ENCODE measurements at regions not wholly inside any gene's neighbourhood (a gene's known extent, or its start where the extent isn't known, plus 50 kb on each side); places are given as distances from the start of the nearest gene placed in this dataset.

DNA sequence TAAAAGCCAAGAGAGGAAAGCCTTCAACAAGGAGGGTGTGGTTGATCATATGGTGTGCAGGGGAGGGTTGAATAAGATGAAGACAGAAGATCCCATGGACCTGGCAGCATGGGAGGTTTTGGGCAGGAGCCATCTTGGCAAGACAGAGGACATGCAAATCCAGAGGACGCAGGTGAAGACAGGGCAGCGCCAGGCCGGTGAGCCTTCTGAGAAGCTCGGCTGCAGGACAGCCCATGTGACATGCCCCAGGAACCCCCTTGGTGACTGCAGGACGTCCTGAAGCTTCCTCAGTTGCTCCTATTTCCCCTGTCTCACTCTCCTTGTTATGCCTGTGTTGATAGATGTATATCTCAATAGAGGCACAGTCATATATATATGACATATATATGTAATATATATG lies 159.4 kb downstream of the GADD45G start:
- TF ChIP-seq, protein P1, sequence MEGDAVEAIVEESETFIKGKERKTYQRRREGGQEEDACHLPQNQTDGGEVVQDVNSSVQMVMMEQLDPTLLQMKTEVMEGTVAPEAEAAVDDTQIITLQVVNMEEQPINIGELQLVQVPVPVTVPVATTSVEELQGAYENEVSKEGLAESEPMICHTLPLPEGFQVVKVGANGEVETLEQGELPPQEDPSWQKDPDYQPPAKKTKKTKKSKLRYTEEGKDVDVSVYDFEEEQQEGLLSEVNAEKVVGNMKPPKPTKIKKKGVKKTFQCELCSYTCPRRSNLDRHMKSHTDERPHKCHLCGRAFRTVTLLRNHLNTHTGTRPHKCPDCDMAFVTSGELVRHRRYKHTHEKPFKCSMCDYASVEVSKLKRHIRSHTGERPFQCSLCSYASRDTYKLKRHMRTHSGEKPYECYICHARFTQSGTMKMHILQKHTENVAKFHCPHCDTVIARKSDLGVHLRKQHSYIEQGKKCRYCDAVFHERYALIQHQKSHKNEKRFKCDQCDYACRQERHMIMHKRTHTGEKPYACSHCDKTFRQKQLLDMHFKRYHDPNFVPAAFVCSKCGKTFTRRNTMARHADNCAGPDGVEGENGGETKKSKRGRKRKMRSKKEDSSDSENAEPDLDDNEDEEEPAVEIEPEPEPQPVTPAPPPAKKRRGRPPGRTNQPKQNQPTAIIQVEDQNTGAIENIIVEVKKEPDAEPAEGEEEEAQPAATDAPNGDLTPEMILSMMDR (conservative IDR thresholded peaks at IDR 0.05; ENCODE audit: low read depth in 2 of 2), result no peak
- TF ChIP-seq NANOG (IDR thresholded peaks at IDR 0.05; ENCODE audit: borderline replicate concordance) (no peak), POLR2AphosphoS5 (IDR thresholded peaks at IDR 0.05; ENCODE audit: low read depth) (no peak), EZH2 (IDR thresholded peaks at IDR 0.05; ENCODE audit: low read depth, unreplicated experiment) (no peak), JUNB (IDR thresholded peaks at IDR 0.05; ENCODE audit: unreplicated experiment) (no peak), ZNF331 (CRISPR knock-in tag; IDR thresholded peaks at IDR 0.05; ENCODE audit: low read depth) (no peak), EZH2phosphoT487 (IDR thresholded peaks at IDR 0.05; ENCODE audit: unreplicated experiment) (no peak), CREB1 (CRISPR knock-in tag; IDR thresholded peaks at IDR 0.05; ENCODE audit: low read depth) (no peak), ZNF114 (CRISPR knock-in tag; IDR thresholded peaks at IDR 0.05) (no peak), STAT1 (IDR thresholded peaks at IDR 0.05; ENCODE audit: unreplicated experiment) (no peak)
- TF ChIP-seq, protein P2, sequence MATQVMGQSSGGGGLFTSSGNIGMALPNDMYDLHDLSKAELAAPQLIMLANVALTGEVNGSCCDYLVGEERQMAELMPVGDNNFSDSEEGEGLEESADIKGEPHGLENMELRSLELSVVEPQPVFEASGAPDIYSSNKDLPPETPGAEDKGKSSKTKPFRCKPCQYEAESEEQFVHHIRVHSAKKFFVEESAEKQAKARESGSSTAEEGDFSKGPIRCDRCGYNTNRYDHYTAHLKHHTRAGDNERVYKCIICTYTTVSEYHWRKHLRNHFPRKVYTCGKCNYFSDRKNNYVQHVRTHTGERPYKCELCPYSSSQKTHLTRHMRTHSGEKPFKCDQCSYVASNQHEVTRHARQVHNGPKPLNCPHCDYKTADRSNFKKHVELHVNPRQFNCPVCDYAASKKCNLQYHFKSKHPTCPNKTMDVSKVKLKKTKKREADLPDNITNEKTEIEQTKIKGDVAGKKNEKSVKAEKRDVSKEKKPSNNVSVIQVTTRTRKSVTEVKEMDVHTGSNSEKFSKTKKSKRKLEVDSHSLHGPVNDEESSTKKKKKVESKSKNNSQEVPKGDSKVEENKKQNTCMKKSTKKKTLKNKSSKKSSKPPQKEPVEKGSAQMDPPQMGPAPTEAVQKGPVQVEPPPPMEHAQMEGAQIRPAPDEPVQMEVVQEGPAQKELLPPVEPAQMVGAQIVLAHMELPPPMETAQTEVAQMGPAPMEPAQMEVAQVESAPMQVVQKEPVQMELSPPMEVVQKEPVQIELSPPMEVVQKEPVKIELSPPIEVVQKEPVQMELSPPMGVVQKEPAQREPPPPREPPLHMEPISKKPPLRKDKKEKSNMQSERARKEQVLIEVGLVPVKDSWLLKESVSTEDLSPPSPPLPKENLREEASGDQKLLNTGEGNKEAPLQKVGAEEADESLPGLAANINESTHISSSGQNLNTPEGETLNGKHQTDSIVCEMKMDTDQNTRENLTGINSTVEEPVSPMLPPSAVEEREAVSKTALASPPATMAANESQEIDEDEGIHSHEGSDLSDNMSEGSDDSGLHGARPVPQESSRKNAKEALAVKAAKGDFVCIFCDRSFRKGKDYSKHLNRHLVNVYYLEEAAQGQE (IDR thresholded peaks at IDR 0.05; ENCODE audit: unreplicated experiment), result no peak
- TF ChIP-seq, protein P3, sequence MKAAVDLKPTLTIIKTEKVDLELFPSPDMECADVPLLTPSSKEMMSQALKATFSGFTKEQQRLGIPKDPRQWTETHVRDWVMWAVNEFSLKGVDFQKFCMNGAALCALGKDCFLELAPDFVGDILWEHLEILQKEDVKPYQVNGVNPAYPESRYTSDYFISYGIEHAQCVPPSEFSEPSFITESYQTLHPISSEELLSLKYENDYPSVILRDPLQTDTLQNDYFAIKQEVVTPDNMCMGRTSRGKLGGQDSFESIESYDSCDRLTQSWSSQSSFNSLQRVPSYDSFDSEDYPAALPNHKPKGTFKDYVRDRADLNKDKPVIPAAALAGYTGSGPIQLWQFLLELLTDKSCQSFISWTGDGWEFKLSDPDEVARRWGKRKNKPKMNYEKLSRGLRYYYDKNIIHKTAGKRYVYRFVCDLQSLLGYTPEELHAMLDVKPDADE (IDR thresholded peaks at IDR 0.05), result no peak

Measured in GM23338 (cell line).